Fibroblast of skin of back (primary cell): ENCODE measurements at regions not wholly inside any gene's neighbourhood (a gene's known extent, or its start where the extent isn't known, plus 50 kb on each side); places are given as distances from the start of the nearest gene placed in this dataset.
"Not testable (repeated sequence)": the region's sequence is repeated elsewhere in the genome, so short reads cannot be mapped to it uniquely, and the experiment has no call there.

ENCODE experiments used
- DNase-seq: peaks from one replicate; pipeline ENCODE4 v3.0.0-alpha.2; 2013

- DNase-seq = no peak
These were observed 87.0 kb upstream of the LRFN2 start for GRCh38 chr6:40674170-40674569.

DNA sequence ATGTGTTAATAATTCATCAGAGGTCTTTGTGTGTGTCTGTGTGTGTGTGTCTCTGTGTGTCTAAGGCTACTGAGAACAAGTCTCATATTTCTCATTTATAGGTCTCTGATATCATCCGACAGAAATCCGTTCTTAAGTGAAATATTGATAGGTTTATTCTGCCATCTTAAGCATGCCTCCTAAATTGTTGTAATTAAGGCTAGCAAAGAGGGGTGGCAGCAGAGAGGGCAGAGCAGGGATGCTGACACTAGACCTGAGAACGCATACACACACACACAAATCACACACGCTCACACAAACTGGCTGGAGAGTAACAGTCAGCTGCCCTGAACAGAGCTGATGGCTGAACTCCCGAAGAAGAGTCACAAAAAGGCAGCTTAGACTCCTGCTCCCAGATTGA is 84.9 kb upstream of the LRFN2 start:
- no peak for DNase-seq

DNA sequence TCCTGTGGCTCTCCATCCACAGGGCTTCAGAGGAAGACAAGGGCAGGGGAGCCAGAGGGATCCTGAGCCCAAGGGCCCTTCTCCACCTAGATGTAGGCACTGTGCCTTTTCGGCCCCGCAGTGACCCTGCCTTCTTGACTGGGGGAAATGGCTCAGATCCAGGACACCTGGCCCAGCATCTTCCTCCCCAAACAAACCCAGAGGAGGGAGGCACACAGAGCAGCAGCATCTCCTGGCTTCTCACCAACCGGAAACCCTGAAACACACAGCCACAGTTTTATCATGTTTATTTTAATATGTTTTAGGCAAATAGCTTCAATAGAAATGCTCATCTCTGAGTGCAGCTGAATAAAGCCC is 84.5 kb upstream of the LRFN2 start:
- no peak for DNase-seq

DNA sequence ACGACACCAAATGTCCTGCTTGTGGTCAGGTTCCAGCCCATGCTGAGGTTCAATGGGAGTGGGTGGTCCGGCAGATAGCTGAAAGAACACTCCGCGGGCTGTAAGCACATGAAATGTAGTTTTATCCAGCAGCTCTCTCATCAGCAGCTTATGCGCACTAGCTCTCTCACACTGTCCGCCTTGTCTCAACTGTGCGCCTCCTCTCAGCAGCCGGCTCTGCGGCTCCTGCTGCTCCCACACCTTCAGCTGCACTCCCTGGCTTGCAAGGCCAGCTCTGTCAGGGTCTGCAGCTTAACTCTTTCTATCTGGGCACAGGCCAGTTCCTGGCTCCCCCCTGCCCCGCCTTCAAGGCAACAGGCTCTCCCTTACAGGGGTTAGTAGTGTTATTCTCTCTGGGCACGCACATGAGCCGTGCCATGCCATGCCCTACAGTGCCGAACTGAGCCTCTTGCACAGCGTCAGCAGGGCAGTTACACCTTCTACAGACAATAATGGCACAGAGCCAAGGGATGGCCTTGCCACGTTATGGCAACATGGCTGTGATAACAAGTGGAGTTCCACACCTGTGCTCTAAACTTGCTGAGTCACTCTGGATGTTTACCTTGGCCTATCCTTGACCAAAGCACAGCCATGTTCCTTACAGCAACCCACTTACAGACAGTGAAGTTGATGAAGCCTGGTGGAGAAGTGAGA is 84.0 kb upstream of the LRFN2 start:
- DNase-seq = no peak

GRCh38 chr6:40669343-40669742 is 82.2 kb upstream of the LRFN2 start:
- DNase-seq = no peak

DNA sequence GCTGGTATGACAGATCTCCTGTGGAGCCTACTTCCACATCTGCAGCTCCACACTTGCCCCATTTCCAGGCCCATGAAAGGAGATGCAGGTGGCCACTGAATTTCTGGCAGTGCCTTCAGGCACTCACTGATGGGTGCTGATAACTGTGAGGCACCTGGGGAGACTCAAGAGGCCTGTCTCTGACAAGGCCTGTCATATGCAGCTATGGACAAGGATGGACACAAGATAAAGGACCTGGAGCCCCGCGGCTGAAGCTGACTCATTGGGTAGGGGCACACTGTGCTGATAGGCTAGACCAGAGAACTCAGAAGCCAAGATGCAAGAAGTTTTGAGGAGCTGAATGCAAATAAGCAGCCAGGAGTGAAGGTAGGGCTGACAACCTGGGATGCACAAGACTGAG is 81.0 kb upstream of the LRFN2 start:
- no peak for DNase-seq

- no peak for DNase-seq
These were observed 79.4 kb upstream of the LRFN2 start for GRCh38 chr6:40666530-40666929.

DNA sequence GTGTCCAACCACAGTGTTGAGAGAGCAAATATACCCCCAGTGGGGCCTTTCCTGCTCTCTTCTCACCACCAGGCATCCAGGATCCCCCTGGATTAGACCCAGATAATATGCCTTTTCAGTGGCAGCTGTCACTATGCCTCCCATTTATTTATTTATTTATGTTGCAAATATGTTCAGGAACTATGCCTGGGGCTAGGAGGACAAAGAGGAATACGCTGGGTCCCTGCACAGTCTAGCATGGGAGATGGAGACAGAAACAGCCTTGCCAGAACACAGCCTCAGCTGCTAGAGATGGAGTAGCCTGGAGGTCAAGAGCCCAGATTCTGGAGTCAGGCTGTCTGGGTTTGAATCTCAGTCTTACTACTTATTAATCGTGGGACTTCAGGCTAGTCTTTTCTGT is 74.6 kb upstream of the LRFN2 start:
- no peak for DNase-seq

DNA sequence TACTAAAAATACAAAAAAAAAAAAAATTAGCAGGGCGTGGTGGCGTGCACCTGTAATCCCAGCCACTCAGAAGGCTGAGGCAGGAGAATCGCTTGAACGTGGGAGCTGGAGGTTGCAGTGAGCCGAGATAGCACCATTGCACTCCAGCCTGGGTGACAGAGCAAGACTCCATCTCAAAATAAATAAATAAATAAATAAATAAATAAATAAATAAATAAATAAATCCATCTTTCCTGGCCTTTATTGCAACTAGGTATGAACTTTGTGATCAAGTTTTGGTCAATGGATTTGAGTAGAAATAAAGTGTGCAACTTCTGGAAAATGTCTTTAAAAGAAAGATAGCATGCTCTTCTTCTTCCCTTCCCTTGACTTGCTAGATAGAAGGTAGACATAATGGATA is 69.6 kb upstream of the LRFN2 start:
- not testable (repeated sequence) for DNase-seq

- DNase-seq = no peak
These were observed 67.7 kb upstream of the LRFN2 start for GRCh38 chr6:40654828-40655227.

DNA sequence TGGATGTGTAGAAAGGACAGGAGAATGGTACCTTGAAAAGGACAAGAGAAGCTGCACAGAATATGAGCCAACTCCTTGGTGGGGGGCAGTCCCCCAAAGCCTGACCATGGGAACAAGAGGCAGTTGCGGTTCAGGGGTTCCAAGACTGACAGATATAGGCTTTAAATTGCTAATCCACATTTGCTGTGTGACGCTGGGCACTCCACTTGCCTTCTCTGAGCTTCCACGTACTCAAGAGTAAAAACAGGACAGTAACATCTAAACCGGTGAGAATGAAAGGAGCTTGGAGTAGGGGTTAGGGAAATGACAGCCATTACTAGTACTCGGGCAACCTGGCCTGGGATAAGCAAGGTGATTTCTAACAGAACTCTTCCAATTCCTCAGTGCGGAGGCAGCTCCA is 57.9 kb upstream of the LRFN2 start:
- no peak for DNase-seq

GRCh38 chr6:40642837-40643236 is 55.7 kb upstream of the LRFN2 start:
- DNase-seq = no peak

DNA sequence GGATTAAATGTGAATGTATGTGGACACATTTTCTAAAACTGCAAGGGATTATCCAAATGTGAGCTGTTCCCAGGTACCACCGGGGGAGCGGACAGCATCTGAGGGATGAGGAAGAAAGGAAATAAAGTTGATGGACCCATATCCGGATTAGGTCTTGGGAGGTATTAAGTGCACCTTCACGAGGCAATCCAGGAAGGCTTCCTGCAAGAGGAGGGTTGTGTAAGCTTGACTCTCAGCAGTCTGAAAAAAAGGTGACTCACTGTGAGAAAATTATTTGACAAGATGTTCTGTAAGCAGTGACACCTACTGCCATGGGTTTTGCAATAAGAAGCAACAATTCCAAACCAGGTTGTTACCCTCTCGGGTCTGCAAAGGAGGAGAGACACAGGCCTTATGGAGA is 55.0 kb upstream of the LRFN2 start:
- no peak for DNase-seq

- DNase-seq = no peak
These were observed 53.5 kb upstream of the LRFN2 start for GRCh38 chr6:40640599-40641227.
